SK-N-SH (cell line): ENCODE measurements at regions not wholly inside any gene's neighbourhood (a gene's known extent, or its start where the extent isn't known, plus 50 kb on each side); places are given as distances from the start of the nearest gene placed in this dataset.

Source experiments
- CTCF ChIA-PET: fragments of 300-600, 350-600 bp; formaldehyde crosslinking; extraction: SDS; loops from one replicate; lab custom pipeline; 2021; lab: Yijun Ruan, JAX
- POLR2A ChIA-PET: fragments of 350-600 bp; sonication (Branson Sonifier 250); formaldehyde crosslinking; extraction: SDS; loops from one replicate; lab custom pipeline; 2020; ENCODE audit warnings: antibody characterized with exemption, inconsistent platforms; lab: Yijun Ruan, JAX
- DNase-seq: peaks from one replicate; pipeline ENCODE4 v3.0.0; 2012
- H2AFZ ChIP-seq: fragments of 200-600 bp; sonication (generic); 2 replicates; pipeline ENCODE4 v1.8.1; 2016; ENCODE audit warnings: antibody characterized with exemption, mild to moderate bottlenecking, low read depth
- H3F3A ChIP-seq: fragments of 200-600 bp; sonication (generic); replicated peaks from 2 replicates; pipeline ENCODE3; 2016; ENCODE audit warnings: antibody characterized with exemption, mild to moderate bottlenecking; ENCODE audit not compliant: insufficient read depth
- H3K27ac ChIP-seq, 2 experiments: fragments of 200-500 bp in 1 of 2; fragments of 200-600 bp in 1 of 2; sonication (Bioruptor generic) in 1 of 2; sonication (generic), shearing (Covaris generic) in 1 of 2; 2 replicates each; pipeline versions ENCODE4 v1.5.1 to v1.6.1; 2014 to 2016; ENCODE audit warnings: low read depth in 2 of 2, inconsistent platforms in 1 of 2, low read length in 1 of 2, mild to moderate bottlenecking in 1 of 2, mixed read lengths in 1 of 2
- H3K27me3 ChIP-seq: fragments of 200-600 bp; sonication (generic), shearing (Covaris generic); 2 replicates; pipeline ENCODE4 v1.6.1; 2016; ENCODE audit warnings: mixed run types; ENCODE audit not compliant: insufficient read depth
- H3K36me3 ChIP-seq, 2 experiments: fragments of 200-500 bp in 1 of 2; fragments of 200-600 bp in 1 of 2; sonication (Bioruptor generic) in 1 of 2; sonication (generic) in 1 of 2; replicated peaks in 1 of 2; 2 replicates each; pipeline versions ENCODE3 to v1.5.1; 2014 to 2016; ENCODE audit warnings: low read length in 1 of 2, mild to moderate bottlenecking in 1 of 2; ENCODE audit not compliant: insufficient read depth in 2 of 2, control insufficient read depth in 1 of 2
- H3K4me1 ChIP-seq, 2 experiments: fragments of 200-500 bp in 1 of 2; fragments of 200-600 bp in 1 of 2; sonication (Bioruptor generic) in 1 of 2; sonication (generic), shearing (Covaris generic) in 1 of 2; 2 replicates each; pipeline versions ENCODE4 v1.5.1 to v1.6.1; 2014 to 2016; ENCODE audit warnings: low read depth in 1 of 2, low read length in 1 of 2, mixed run types in 1 of 2; ENCODE audit not compliant: insufficient read depth in 2 of 2, control insufficient read depth in 1 of 2
- H3K4me2 ChIP-seq: fragments of 200-600 bp; sonication (generic), shearing (Covaris generic); 2 replicates; pipeline ENCODE4 v1.6.1; 2017; ENCODE audit warnings: mixed run types
- H3K4me3 ChIP-seq, 2 experiments: fragments of 200-500 bp in 1 of 2; fragments of 200-600 bp in 1 of 2; sonication (Bioruptor generic) in 1 of 2; sonication (generic), shearing (Covaris generic) in 1 of 2; 2 replicates each; pipeline versions ENCODE4 v1.5.1 to v1.8.1; 2014 to 2016; ENCODE audit warnings: low read depth in 2 of 2, inconsistent platforms in 1 of 2, low read length in 1 of 2, mild to moderate bottlenecking in 1 of 2, mixed read lengths in 1 of 2, moderate library complexity in 1 of 2
- H3K79me2 ChIP-seq: fragments of 200-600 bp; sonication (generic); 2 replicates; pipeline ENCODE4 v1.8.1; 2017; ENCODE audit warnings: mild to moderate bottlenecking; ENCODE audit not compliant: insufficient read depth
- H3K9ac ChIP-seq: fragments of 200-600 bp; sonication (generic); 2 replicates; pipeline ENCODE4 v1.6.1; 2017; ENCODE audit warnings: mixed run types
- H3K9me2 ChIP-seq: fragments of 200-600 bp; sonication (generic); 2 replicates; pipeline ENCODE4 v1.6.1; 2017; ENCODE audit warnings: mixed run types
- H3K9me3 ChIP-seq: fragments of 200-600 bp; sonication (generic); 2 replicates; pipeline ENCODE4 v1.6.1; 2017; ENCODE audit warnings: mixed run types, mild to moderate bottlenecking, moderate library complexity
- H4K20me1 ChIP-seq: fragments of 200-600 bp; sonication (generic); 2 replicates; pipeline ENCODE4 v1.6.1; 2017; ENCODE audit warnings: mild to moderate bottlenecking, mixed run types; ENCODE audit not compliant: insufficient read depth
- CTCF ChIP-seq: fragments of 200-600 bp; sonication (generic); IDR thresholded peaks from 2 replicates; pipeline ENCODE4 v1.6.1; 2017; ENCODE audit warnings: antibody characterized with exemption, mild to moderate bottlenecking, moderate library complexity
- FOXJ3 ChIP-seq: sonication (generic); formaldehyde crosslinking; IDR thresholded peaks from 2 replicates; pipeline ENCODE4 v1.5.1; 2020; ENCODE audit warnings: mild to moderate bottlenecking, missing genetic modification reagents
- GATA2 ChIP-seq: sonication (generic); formaldehyde crosslinking; IDR thresholded peaks from 2 replicates; pipeline ENCODE4 v1.5.0; 2020; ENCODE audit warnings: mild to moderate bottlenecking, missing genetic modification reagents
- MAX ChIP-seq: IDR thresholded peaks from 2 replicates; pipeline ENCODE4 v1.4.0; 2012; ENCODE audit warnings: low read depth
- MXI1 ChIP-seq: IDR thresholded peaks from 2 replicates; pipeline ENCODE4 v1.6.1; 2012; ENCODE audit warnings: mild to moderate bottlenecking, low read depth, low read length, improper control_type of control experiment
- NFIC ChIP-seq: IDR thresholded peaks from 2 replicates; pipeline ENCODE4 v1.4.0; 2012; ENCODE audit warnings: borderline replicate concordance
- NRF1 ChIP-seq: IDR thresholded peaks from 2 replicates; pipeline ENCODE4 v1.6.1; 2012; ENCODE audit warnings: low read depth, mild to moderate bottlenecking, low read length
- PBX3 ChIP-seq: IDR thresholded peaks from 2 replicates; pipeline ENCODE4; 2012
- POLR2AphosphoS5 ChIP-seq: IDR thresholded peaks from 2 replicates; pipeline ENCODE4 v1.6.1; 2012; ENCODE audit warnings: low read depth, low read length
- RCOR1 ChIP-seq: fragments of 150-350 bp; IDR thresholded peaks from 2 replicates; pipeline ENCODE4 v1.6.1; 2017; ENCODE audit warnings: antibody characterized with exemption, low read length
- REST ChIP-seq: IDR thresholded peaks from 2 replicates; pipeline ENCODE4 v1.6.1; 2012; ENCODE audit warnings: mild to moderate bottlenecking, low read depth, low read length, moderate library complexity
- RFX5 ChIP-seq: IDR thresholded peaks from 2 replicates; pipeline ENCODE4 v1.6.1; 2012; ENCODE audit warnings: mild to moderate bottlenecking, improper control_type of control experiment, low read length
- SIN3A ChIP-seq: IDR thresholded peaks from 2 replicates; pipeline ENCODE4 v1.6.1; 2012; ENCODE audit warnings: low read depth, mild to moderate bottlenecking, low read length, moderate library complexity, borderline replicate concordance
- TAF1 ChIP-seq: IDR thresholded peaks from 2 replicates; pipeline ENCODE4 v1.6.1; 2012; ENCODE audit warnings: low read depth, mild to moderate bottlenecking, low read length, moderate library complexity, borderline replicate concordance
- TCF12 ChIP-seq: IDR thresholded peaks from 2 replicates; pipeline ENCODE4 v1.4.0; 2012
- YY1 ChIP-seq: IDR thresholded peaks from 2 replicates; pipeline ENCODE4 v1.4.0; 2012; ENCODE audit warnings: low read depth, mild to moderate bottlenecking
- WGBS: methylation state at CpG from one replicate; pipeline ENCODE4 v1.1.6; 2017; ENCODE audit warnings: low lambda C conversion rate; 5-methylcytosine and 5-hydroxymethylcytosine counted together

GRCh38 chr7:15046861-15047260 lies 144.3 kb upstream of the DGKB start:
- Histone ChIP-seq H3K79me2 (no peaks in the 10 kb centered on the region), H4K20me1 (no peaks in the 10 kb centered on the region), H3F3A (no peaks in the 10 kb centered on the region), H3K9me2 (no peaks in the 10 kb centered on the region), H3K9ac (no peak overlapping the region), H3K27ac (no peak overlapping the region; a peak in 1 of 4 replicates), H3K9me3 (no peaks in the 10 kb centered on the region), H3K27me3 (no peaks in the 10 kb centered on the region), H3K4me1 (peaks cover 2 to 3% of the 10 kb centered on the region in 2 experiments; a peak in 2 of 4 replicates)
- WGBS = 45% methylated on average over 2 of the region's 2 CpGs
- TF ChIP-seq TAF1 = no peak
- no peak for TF ChIP-seq YY1
- TF ChIP-seq RCOR1 = no peak
- TF ChIP-seq MAX = no peak
- no peak for TF ChIP-seq GATA2 (CRISPR knock-in tag)
- TF ChIP-seq MXI1 = no peak
- no peak for TF ChIP-seq PBX3
- no peak for TF ChIP-seq POLR2AphosphoS5
- no peak for TF ChIP-seq FOXJ3 (CRISPR knock-in tag)
- TF ChIP-seq NRF1 = no peak
- no peak for TF ChIP-seq NFIC
- TF ChIP-seq REST = no peak
- no peak for TF ChIP-seq CTCF
- no peak for TF ChIP-seq TCF12
- no peak for TF ChIP-seq SIN3A
- no peak for TF ChIP-seq RFX5
- TF ChIP-seq, all 33 proteins: peak for 0
- POLR2A ChIA-PET = no interaction called here
- no peak overlapping the region for H3K4me2 ChIP-seq
- H3K4me3 ChIP-seq = no peak overlapping the region
- DNase-seq = no peak
- H2AFZ ChIP-seq = no peak overlapping the region
- CTCF ChIA-PET = interaction anchor here (1.0 to 1.3 kb wide), 2 partner anchors 13 to 31 kb away, joined by 3 read pairs; no protein-coding TSS in a partner anchor
- no peaks in the 10 kb centered on the region for H3K36me3 ChIP-seq
